ENCODE measurements at regions not wholly inside any gene's neighbourhood (a gene's known extent, or its start where the extent isn't known, plus 50 kb on each side); places are given as distances from the start of the nearest gene placed in this dataset.
A peak's percentile ranks its signal among the peaks of the same experiment; 100 is the strongest.
"Not testable (repeated sequence)": the region's sequence is repeated elsewhere in the genome, so short reads cannot be mapped to it uniquely, and the experiment has no call there.

DNA sequence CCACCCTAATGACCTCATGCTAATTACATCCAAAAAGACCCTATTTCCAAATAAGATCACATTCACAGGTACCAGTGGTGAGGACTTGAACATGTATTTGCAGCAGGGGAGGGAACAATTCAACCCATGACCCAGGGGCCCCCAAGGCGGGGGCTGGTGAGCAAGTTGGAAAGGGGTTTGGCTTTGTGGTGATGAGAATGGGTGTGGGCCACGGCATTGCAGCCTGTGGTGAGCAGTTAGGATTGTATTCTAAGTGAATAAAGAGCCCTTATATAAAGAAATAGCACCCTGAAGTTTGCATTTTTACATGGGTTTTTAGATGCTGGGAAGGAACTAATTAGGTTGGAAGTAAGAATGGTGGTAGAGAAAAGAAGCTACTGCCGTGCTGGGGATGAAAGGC is 694.2 kb downstream of the EFNB2 start:
- H3K9ac ChIP-seq (ENCODE audit: low read depth, low read length, poor library complexity) = no peak overlapping the region
- H3K23ac ChIP-seq (ENCODE audit: low read depth, low read length, poor library complexity) = no peak overlapping the region
- no peak overlapping the region for H4K8ac ChIP-seq (ENCODE audit: low read depth, low read length)

DNA sequence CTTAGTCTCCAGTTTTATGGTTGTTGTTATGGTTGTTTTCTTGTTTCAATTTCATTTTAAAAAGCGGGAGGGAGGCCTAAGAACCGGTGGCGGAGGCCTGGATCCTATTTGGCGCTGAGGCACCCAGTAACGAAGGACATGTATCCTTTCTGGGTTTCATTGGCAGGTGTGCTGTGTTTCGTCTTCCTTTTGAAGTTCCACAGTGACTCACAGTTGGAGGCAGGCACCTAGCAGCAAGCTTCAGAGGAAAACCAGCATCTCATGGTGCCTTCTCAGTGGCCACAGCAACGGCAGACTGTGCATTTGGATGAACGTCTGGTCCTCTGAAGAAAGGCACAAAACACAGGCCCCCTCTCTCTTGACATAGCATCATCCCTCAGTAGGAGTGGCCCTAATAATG is 697.2 kb downstream of the EFNB2 start:
- no peaks in the 10 kb centered on the region for H3K4me1 ChIP-seq (ENCODE audit: control insufficient read depth in 2 of 2, insufficient read depth in 1 of 2, low read depth in 1 of 2, low read length in 2 of 2)
- no peak overlapping the region for H2BK5ac ChIP-seq (ENCODE audit: low read length)
- H2BK12ac ChIP-seq (ENCODE audit: low read length) = no peak overlapping the region
- no peaks in the 10 kb centered on the region for H3K27me3 ChIP-seq (ENCODE audit: control insufficient read depth in 3 of 3, insufficient read depth in 3 of 3, low read depth in 1 of 3, low read length in 3 of 3)
- H3K4ac ChIP-seq (ENCODE audit: low read length) = no peak overlapping the region
- DNase-seq (ENCODE audit: low spot score) = no peak
- H3K14ac ChIP-seq (ENCODE audit: low read length) = no peak overlapping the region
- H3K23ac ChIP-seq (ENCODE audit: low read depth, low read length, poor library complexity) = no peak overlapping the region
- H3K18ac ChIP-seq (ENCODE audit: low read length) = no peak overlapping the region
- H3K27ac ChIP-seq (replicated peaks; ENCODE audit: low read length) = no peak overlapping the region
- H2BK15ac ChIP-seq (ENCODE audit: low read length) = no peak overlapping the region
- H4K91ac ChIP-seq (ENCODE audit: low read depth, low read length, poor library complexity) = no peak overlapping the region
- no peak overlapping the region for H4K8ac ChIP-seq (ENCODE audit: low read depth, low read length)
- H2AK5ac ChIP-seq (ENCODE audit: low read depth, low read length) = no peak overlapping the region
- WGBS, 2 donors (ENCODE audit: extremely low coverage in 2 of 2, insufficient read length in 2 of 2, insufficient replicate concordance in 1 of 2) = no CpG with 5 or more reads among the region's 8 CpGs
- no peaks in the 10 kb centered on the region for H3K9me3 ChIP-seq (replicated peaks in 1 of 2; ENCODE audit: control insufficient read depth in 2 of 2, insufficient read depth in 1 of 2, low read depth in 1 of 2, low read length in 2 of 2)
- H3K4me2 ChIP-seq (ENCODE audit: insufficient read depth, low read length, poor library complexity, severe bottlenecking) = no peak overlapping the region
- H2AFZ ChIP-seq (ENCODE audit: low read length) = no peak overlapping the region
- H3K79me1 ChIP-seq (ENCODE audit: low read depth, low read length) = no peaks in the 10 kb centered on the region
- H2BK120ac ChIP-seq (ENCODE audit: low read depth, low read length) = no peak overlapping the region
- H3K9ac ChIP-seq (ENCODE audit: low read depth, low read length, poor library complexity) = no peak overlapping the region
- no peak overlapping the region for H3K4me3 ChIP-seq (ENCODE audit: low read length in 2 of 2)
- H3K36me3 ChIP-seq (replicated peaks in 1 of 2; ENCODE audit: control insufficient read depth in 2 of 2, insufficient read depth in 2 of 2, low read length in 2 of 2) = no peaks in the 10 kb centered on the region

More for the DNA sequence above, 694.2 kb downstream of the EFNB2 start:
- H2AK5ac ChIP-seq (ENCODE audit: low read depth, low read length) = no peak overlapping the region
- H3K79me1 ChIP-seq (ENCODE audit: low read depth, low read length) = no peaks in the 10 kb centered on the region
- no peak overlapping the region for H4K91ac ChIP-seq (ENCODE audit: low read depth, low read length, poor library complexity)
- H3K27me3 ChIP-seq (ENCODE audit: control insufficient read depth in 3 of 3, insufficient read depth in 3 of 3, low read depth in 1 of 3, low read length in 3 of 3) = no peaks in the 10 kb centered on the region
- no peaks in the 10 kb centered on the region for H3K4me1 ChIP-seq (ENCODE audit: control insufficient read depth in 2 of 2, insufficient read depth in 1 of 2, low read depth in 1 of 2, low read length in 2 of 2)
- no peak overlapping the region for H2BK5ac ChIP-seq (ENCODE audit: low read length)
- H2BK12ac ChIP-seq (ENCODE audit: low read length) = no peak overlapping the region
- no peaks in the 10 kb centered on the region for H3K36me3 ChIP-seq (replicated peaks in 1 of 2; ENCODE audit: control insufficient read depth in 2 of 2, insufficient read depth in 2 of 2, low read length in 2 of 2)
- no peak overlapping the region for H3K4me3 ChIP-seq (ENCODE audit: low read length in 2 of 2)
- no peak overlapping the region for H3K4ac ChIP-seq (ENCODE audit: low read length)
- no peak overlapping the region for H3K4me2 ChIP-seq (ENCODE audit: insufficient read depth, low read length, poor library complexity, severe bottlenecking)
- no peak overlapping the region for H3K18ac ChIP-seq (ENCODE audit: low read length)
- no peak overlapping the region for H2BK15ac ChIP-seq (ENCODE audit: low read length)
- H2BK120ac ChIP-seq (ENCODE audit: low read depth, low read length) = no peak overlapping the region
- no peak overlapping the region for H3K27ac ChIP-seq (replicated peaks; ENCODE audit: low read length)
- H3K14ac ChIP-seq (ENCODE audit: low read length) = no peak overlapping the region
- H3K9me3 ChIP-seq (replicated peaks in 1 of 2; ENCODE audit: control insufficient read depth in 2 of 2, insufficient read depth in 1 of 2, low read depth in 1 of 2, low read length in 2 of 2) = no peaks in the 10 kb centered on the region
- no peak for DNase-seq (ENCODE audit: low spot score)
- no CpG with 5 or more reads among the region's 3 CpGs for WGBS, 2 donors (ENCODE audit: extremely low coverage in 2 of 2, insufficient read length in 2 of 2, insufficient replicate concordance in 1 of 2)
- H2AFZ ChIP-seq (ENCODE audit: low read length) = peak overlapping the region; percentile 32

GRCh38 chr13:105837295-105837694 is 698.2 kb downstream of the EFNB2 start:
- H4K91ac ChIP-seq (ENCODE audit: low read depth, low read length, poor library complexity); H3K9me3 ChIP-seq (replicated peaks in 1 of 2; ENCODE audit: control insufficient read depth in 2 of 2, insufficient read depth in 1 of 2, low read depth in 1 of 2, low read length in 2 of 2); H3K9ac ChIP-seq (ENCODE audit: low read depth, low read length, poor library complexity); H2BK120ac ChIP-seq (ENCODE audit: low read depth, low read length); H3K36me3 ChIP-seq (replicated peaks in 1 of 2; ENCODE audit: control insufficient read depth in 2 of 2, insufficient read depth in 2 of 2, low read length in 2 of 2); H2AK5ac ChIP-seq (ENCODE audit: low read depth, low read length); H3K27ac ChIP-seq (replicated peaks; ENCODE audit: low read length); H4K8ac ChIP-seq (ENCODE audit: low read depth, low read length); H2AFZ ChIP-seq (ENCODE audit: low read length); H3K4me1 ChIP-seq (ENCODE audit: control insufficient read depth in 2 of 2, insufficient read depth in 1 of 2, low read depth in 1 of 2, low read length in 2 of 2); H3K4me3 ChIP-seq (ENCODE audit: low read length in 2 of 2); H3K4ac ChIP-seq (ENCODE audit: low read length); H3K14ac ChIP-seq (ENCODE audit: low read length); H3K27me3 ChIP-seq (ENCODE audit: control insufficient read depth in 3 of 3, insufficient read depth in 3 of 3, low read depth in 1 of 3, low read length in 3 of 3); H2BK15ac ChIP-seq (ENCODE audit: low read length); H2BK12ac ChIP-seq (ENCODE audit: low read length); H2BK5ac ChIP-seq (ENCODE audit: low read length); H3K18ac ChIP-seq (ENCODE audit: low read length); H3K79me1 ChIP-seq (ENCODE audit: low read depth, low read length); DNase-seq (ENCODE audit: low spot score); H3K4me2 ChIP-seq (ENCODE audit: insufficient read depth, low read length, poor library complexity, severe bottlenecking); H3K23ac ChIP-seq (ENCODE audit: low read depth, low read length, poor library complexity): not testable (repeated sequence)
- WGBS, 2 donors (ENCODE audit: extremely low coverage in 2 of 2, insufficient read length in 2 of 2, insufficient replicate concordance in 1 of 2) = no CpG with 5 or more reads among the region's 9 CpGs

DNA sequence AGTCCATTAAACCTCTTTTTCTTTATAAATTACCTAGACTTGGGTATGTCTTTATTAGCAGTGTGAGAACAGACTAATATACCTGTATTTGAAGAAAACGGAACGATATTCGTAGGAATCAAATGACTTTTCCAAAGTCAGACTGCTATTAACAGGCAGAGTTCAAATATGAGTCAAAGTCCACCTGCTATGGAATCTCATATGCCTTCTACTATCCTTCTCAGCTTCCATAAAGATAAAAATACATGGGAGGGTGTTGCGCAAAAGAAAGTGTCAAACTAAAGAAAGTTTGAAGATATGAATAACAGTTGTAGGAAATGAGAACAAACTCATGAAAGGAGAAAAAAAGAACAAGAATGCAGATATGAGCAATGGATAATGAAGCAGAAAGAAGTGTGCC is 704.6 kb downstream of the EFNB2 start:
- H2AFZ ChIP-seq (ENCODE audit: low read length) = no peak overlapping the region
- no peak overlapping the region for H4K91ac ChIP-seq (ENCODE audit: low read depth, low read length, poor library complexity)
- no peaks in the 10 kb centered on the region for H3K27me3 ChIP-seq (ENCODE audit: control insufficient read depth in 3 of 3, insufficient read depth in 3 of 3, low read depth in 1 of 3, low read length in 3 of 3)
- no peaks in the 10 kb centered on the region for H3K9me3 ChIP-seq (replicated peaks in 1 of 2; ENCODE audit: control insufficient read depth in 2 of 2, insufficient read depth in 1 of 2, low read depth in 1 of 2, low read length in 2 of 2)
- H2BK15ac ChIP-seq (ENCODE audit: low read length) = no peak overlapping the region
- no peak overlapping the region for H3K18ac ChIP-seq (ENCODE audit: low read length)
- no peak overlapping the region for H4K8ac ChIP-seq (ENCODE audit: low read depth, low read length)
- no peaks in the 10 kb centered on the region for H3K79me1 ChIP-seq (ENCODE audit: low read depth, low read length)
- H3K14ac ChIP-seq (ENCODE audit: low read length) = no peak overlapping the region
- no peaks in the 10 kb centered on the region for H3K36me3 ChIP-seq (replicated peaks in 1 of 2; ENCODE audit: control insufficient read depth in 2 of 2, insufficient read depth in 2 of 2, low read length in 2 of 2)
- no peak overlapping the region for H2BK120ac ChIP-seq (ENCODE audit: low read depth, low read length)
- no peak overlapping the region for H2BK12ac ChIP-seq (ENCODE audit: low read length)
- no peak for DNase-seq (ENCODE audit: low spot score)
- no peak overlapping the region for H2BK5ac ChIP-seq (ENCODE audit: low read length)
- H3K27ac ChIP-seq (replicated peaks; ENCODE audit: low read length) = no peak overlapping the region
- H3K4me2 ChIP-seq (ENCODE audit: insufficient read depth, low read length, poor library complexity, severe bottlenecking) = no peak overlapping the region
- no peak overlapping the region for H3K9ac ChIP-seq (ENCODE audit: low read depth, low read length, poor library complexity)
- H3K4me1 ChIP-seq (ENCODE audit: control insufficient read depth in 2 of 2, insufficient read depth in 1 of 2, low read depth in 1 of 2, low read length in 2 of 2) = no peaks in the 10 kb centered on the region
- H2AK5ac ChIP-seq (ENCODE audit: low read depth, low read length) = no peak overlapping the region
- no CpG with 5 or more reads among the region's 4 CpGs for WGBS, 2 donors (ENCODE audit: extremely low coverage in 2 of 2, insufficient read length in 2 of 2, insufficient replicate concordance in 1 of 2)
- no peak overlapping the region for H3K23ac ChIP-seq (ENCODE audit: low read depth, low read length, poor library complexity)
- no peak overlapping the region for H3K4me3 ChIP-seq (ENCODE audit: low read length in 2 of 2)
- no peak overlapping the region for H3K4ac ChIP-seq (ENCODE audit: low read length)

Data from neuronal stem cell (in vitro differentiated cells).